ENCODE measurements at regions not wholly inside any gene's neighbourhood (a gene's known extent, or its start where the extent isn't known, plus 50 kb on each side); places are given as distances from the start of the nearest gene placed in this dataset.

GRCh38 chr3:153829606-153830170 lies 291.5 kb upstream of the ARHGEF26 start:
- DNase-seq (ENCODE audit: low spot score), result no peak
- TF ChIP-seq EZH2phosphoT487 (IDR thresholded peaks at IDR 0.05; ENCODE audit: borderline replicate concordance, low read depth, low read length) (no peak), CTCF (conservative IDR thresholded peaks at IDR 0.05; ENCODE audit: low read length) (no peak)
- BruUV-seq (replicated peaks), result no TSS peak
- Histone ChIP-seq H3K79me2 (ENCODE audit: insufficient read depth, low read depth, low read length) (no peaks in the 10 kb centered on the region), H3K4me2 (ENCODE audit: low read length) (no peak overlapping the region), H3K9me2 (ENCODE audit: insufficient read depth, low read length) (no peaks in the 10 kb centered on the region), H3K4me1 (ENCODE audit: insufficient read depth, low read length, poor library complexity, severe bottlenecking) (no peaks in the 10 kb centered on the region), H4K20me1 (ENCODE audit: insufficient read depth, low read length) (no peaks in the 10 kb centered on the region), H2AFZ (ENCODE audit: low read length) (no peak overlapping the region), H3K27ac (ENCODE audit: low read depth, low read length, poor library complexity, severe bottlenecking) (no peak overlapping the region), H3K9me3 (ENCODE audit: low read length) (no peaks in the 10 kb centered on the region), H3K36me3 (ENCODE audit: insufficient read depth, low read length) (no peaks in the 10 kb centered on the region), H3K4me3 (ENCODE audit: low read depth, low read length, poor library complexity, severe bottlenecking) (no peak overlapping the region)
- CTCF ChIA-PET (ENCODE audit: unreplicated experiment), result no interaction called here
- POLR2A ChIA-PET, result interaction anchor here (0.5 to 1.6 kb wide), 3 partner anchors 14 to 248 kb away, joined by 3 to 4 read pairs (median 4); no protein-coding TSS in a partner anchor
- intact Hi-C loops (cut with micrococcal nuclease; ENCODE audit: unreplicated experiment), result no loop called here

- Histone ChIP-seq H2AFZ (ENCODE audit: low read length) (no peak overlapping the region), H3K9me2 (ENCODE audit: insufficient read depth, low read length) (no peaks in the 10 kb centered on the region), H3K4me2 (ENCODE audit: low read length) (no peak overlapping the region), H4K20me1 (ENCODE audit: insufficient read depth, low read length) (no peaks in the 10 kb centered on the region), H3K27ac (ENCODE audit: low read depth, low read length, poor library complexity, severe bottlenecking) (no peak overlapping the region), H3K4me3 (ENCODE audit: low read depth, low read length, poor library complexity, severe bottlenecking) (no peak overlapping the region), H3K79me2 (ENCODE audit: insufficient read depth, low read depth, low read length) (no peaks in the 10 kb centered on the region), H3K9me3 (ENCODE audit: low read length) (no peaks in the 10 kb centered on the region), H3K36me3 (ENCODE audit: insufficient read depth, low read length) (no peaks in the 10 kb centered on the region), H3K4me1 (ENCODE audit: insufficient read depth, low read length, poor library complexity, severe bottlenecking) (no peaks in the 10 kb centered on the region)
- intact Hi-C loops (cut with micrococcal nuclease; ENCODE audit: unreplicated experiment), result no loop called here
- CTCF ChIA-PET (ENCODE audit: unreplicated experiment), result no interaction called here
- POLR2A ChIA-PET, result interaction anchor here (1.1 to 1.6 kb wide), 2 partner anchors 13 to 15 kb away, joined by 3 to 4 read pairs; no protein-coding TSS in a partner anchor
- DNase-seq (ENCODE audit: low spot score), result no peak
- no TSS peak for BruUV-seq (replicated peaks)
- TF ChIP-seq EZH2phosphoT487 (IDR thresholded peaks at IDR 0.05; ENCODE audit: borderline replicate concordance, low read depth, low read length) (no peak), CTCF (conservative IDR thresholded peaks at IDR 0.05; ENCODE audit: low read length) (no peak)
Measured at GRCh38 chr3:153830552-153830951, 290.6 kb upstream of the ARHGEF26 start.

- POLR2A ChIA-PET, result interaction anchor here (1.5 to 1.9 kb wide), 2 partner anchors 10 to 20 kb away, joined by 4 to 5 read pairs; no protein-coding TSS in a partner anchor
- no peak overlapping the region for H3K4me3 ChIP-seq (ENCODE audit: low read depth, low read length, poor library complexity, severe bottlenecking)
- no peak overlapping the region for H2AFZ ChIP-seq (ENCODE audit: low read length)
- no peaks in the 10 kb centered on the region for H3K9me3 ChIP-seq (ENCODE audit: low read length)
- BruUV-seq (replicated peaks), result no TSS peak
- H3K9me2 ChIP-seq (ENCODE audit: insufficient read depth, low read length), result no peaks in the 10 kb centered on the region
- no peak overlapping the region for H3K27ac ChIP-seq (ENCODE audit: low read depth, low read length, poor library complexity, severe bottlenecking)
- CTCF ChIA-PET (ENCODE audit: unreplicated experiment), result no interaction called here
- intact Hi-C loops (cut with micrococcal nuclease; ENCODE audit: unreplicated experiment), result no loop called here
- no peaks in the 10 kb centered on the region for H3K36me3 ChIP-seq (ENCODE audit: insufficient read depth, low read length)
- H3K4me1 ChIP-seq (ENCODE audit: insufficient read depth, low read length, poor library complexity, severe bottlenecking), result no peaks in the 10 kb centered on the region
- H3K4me2 ChIP-seq (ENCODE audit: low read length), result no peak overlapping the region
- no peak for DNase-seq (ENCODE audit: low spot score)
- no peaks in the 10 kb centered on the region for H4K20me1 ChIP-seq (ENCODE audit: insufficient read depth, low read length)
- no peaks in the 10 kb centered on the region for H3K79me2 ChIP-seq (ENCODE audit: insufficient read depth, low read depth, low read length)
- TF ChIP-seq CTCF (conservative IDR thresholded peaks at IDR 0.05; ENCODE audit: low read length) (peak; percentile 44), EZH2phosphoT487 (IDR thresholded peaks at IDR 0.05; ENCODE audit: borderline replicate concordance, low read depth, low read length) (no peak)
Measured at GRCh38 chr3:153835540-153835939, 285.6 kb upstream of the ARHGEF26 start.
